ENCODE measurements at regions not wholly inside any gene's neighbourhood (a gene's known extent, or its start where the extent isn't known, plus 50 kb on each side); places are given as distances from the start of the nearest gene placed in this dataset.
"Not testable (repeated sequence)": the region's sequence is repeated elsewhere in the genome, so short reads cannot be mapped to it uniquely, and the experiment has no call there.

GRCh38 chr16:26395700-26396099 lies 671.0 kb upstream of the C16orf82 start:
- no peak for DNase-seq

- DNase-seq: no peak
Observed at GRCh38 chr16:26396511-26397235, 670.1 kb upstream of the C16orf82 start.

- DNase-seq: no peak
Observed at GRCh38 chr16:26413780-26414179, 652.9 kb upstream of the C16orf82 start.

GRCh38 chr16:26419458-26419857 lies 647.3 kb upstream of the C16orf82 start:
- not testable (repeated sequence) for DNase-seq

GRCh38 chr16:26430618-26431017 lies 636.1 kb upstream of the C16orf82 start:
- no peak for DNase-seq

- DNase-seq: no peak
Observed at GRCh38 chr16:26433807-26434206, 632.9 kb upstream of the C16orf82 start.

GRCh38 chr16:26441178-26441577 lies 625.5 kb upstream of the C16orf82 start:
- no peak for DNase-seq

- DNase-seq: no peak
Observed at GRCh38 chr16:26442321-26442720, 624.4 kb upstream of the C16orf82 start.

GRCh38 chr16:26447570-26447969 lies 619.2 kb upstream of the C16orf82 start:
- no peak for DNase-seq

- DNase-seq: no peak
Observed at GRCh38 chr16:26453215-26453614, 613.5 kb upstream of the C16orf82 start.

- DNase-seq: no peak
Observed at GRCh38 chr16:26454102-26454501, 612.6 kb upstream of the C16orf82 start.

- DNase-seq: no peak
Observed at GRCh38 chr16:26456074-26456473, 610.7 kb upstream of the C16orf82 start.

- no peak for DNase-seq
Observed at GRCh38 chr16:26457095-26457494, 609.6 kb upstream of the C16orf82 start.

- DNase-seq: no peak
Observed at GRCh38 chr16:26457882-26458281, 608.8 kb upstream of the C16orf82 start.

GRCh38 chr16:26464576-26465266 lies 602.0 kb upstream of the C16orf82 start:
- no peak for DNase-seq

GRCh38 chr16:26474405-26474804 lies 592.3 kb upstream of the C16orf82 start:
- DNase-seq: not testable (repeated sequence)

GRCh38 chr16:26475596-26475995 lies 591.1 kb upstream of the C16orf82 start:
- no peak for DNase-seq

- DNase-seq: no peak
Observed at GRCh38 chr16:26491101-26491670, 575.5 kb upstream of the C16orf82 start.

GRCh38 chr16:26491962-26492361 lies 574.8 kb upstream of the C16orf82 start:
- no peak for DNase-seq

- DNase-seq: no peak
Observed at GRCh38 chr16:26493751-26494150, 573.0 kb upstream of the C16orf82 start.

- DNase-seq: no peak
Observed at GRCh38 chr16:26497896-26498295, 568.8 kb upstream of the C16orf82 start.

GRCh38 chr16:26500326-26500725 lies 566.4 kb upstream of the C16orf82 start:
- no peak for DNase-seq

- no peak for DNase-seq
Observed at GRCh38 chr16:26505496-26505895, 561.2 kb upstream of the C16orf82 start.

GRCh38 chr16:26508946-26509345 lies 557.8 kb upstream of the C16orf82 start:
- DNase-seq: not testable (repeated sequence)
